OCI-LY1 (cell line): ENCODE measurements at regions not wholly inside any gene's neighbourhood (a gene's known extent, or its start where the extent isn't known, plus 50 kb on each side); places are given as distances from the start of the nearest gene placed in this dataset.

Source experiments
- H2AFZ ChIP-seq: fragments of 200-600 bp; sonication (generic), shearing (Covaris generic); 2 replicates; pipeline ENCODE4 v1.6.0; 2014; ENCODE audit warnings: antibody characterized with exemption, mild to moderate bottlenecking, low read length
- H3F3A ChIP-seq: fragments of 200-600 bp; sonication (generic), shearing (Covaris generic); 2 replicates; pipeline ENCODE4 v1.6.0; 2014; ENCODE audit warnings: mild to moderate bottlenecking, antibody characterized with exemption, low read length, moderate library complexity; ENCODE audit not compliant: insufficient read depth
- H3K27ac ChIP-seq: fragments of 200-600 bp; sonication (generic); 2 replicates; pipeline ENCODE4 v1.5.1; 2014; ENCODE audit warnings: low read length, mixed run types, mild to moderate bottlenecking, low read depth; ENCODE audit not compliant: poor library complexity, severe bottlenecking
- H3K27me3 ChIP-seq: fragments of 200-600 bp; sonication (generic); 2 replicates; pipeline ENCODE4 v1.6.0; 2014; ENCODE audit warnings: antibody characterized with exemption, mild to moderate bottlenecking, low read length, moderate library complexity; ENCODE audit not compliant: insufficient read depth
- H3K36me3 ChIP-seq: fragments of 200-600 bp; sonication (generic); 2 replicates; pipeline ENCODE4 v1.6.1; 2014; ENCODE audit warnings: mild to moderate bottlenecking, antibody characterized with exemption, low read length, moderate library complexity, mixed read lengths; ENCODE audit not compliant: insufficient read depth
- H3K4me1 ChIP-seq: fragments of 200-600 bp; sonication (generic); 2 replicates; pipeline ENCODE4 v1.5.1; 2014; ENCODE audit warnings: mild to moderate bottlenecking, low read length, moderate library complexity; ENCODE audit not compliant: insufficient read depth, severe bottlenecking
- H3K4me2 ChIP-seq: fragments of 200-600 bp; sonication (generic), shearing (Covaris generic); 2 replicates; pipeline ENCODE4 v1.6.1; 2014; ENCODE audit warnings: low read length
- H3K4me3 ChIP-seq: fragments of 200-600 bp; sonication (generic); 2 replicates; pipeline ENCODE4 v1.5.1; 2014; ENCODE audit warnings: low read length, low read depth, mild to moderate bottlenecking, mixed read lengths; ENCODE audit not compliant: poor library complexity, severe bottlenecking
- H3K79me2 ChIP-seq: fragments of 200-600 bp; shearing (Covaris generic); 2 replicates; pipeline ENCODE4 v1.6.1; 2016; ENCODE audit warnings: mixed run types, low read length, mixed read lengths; ENCODE audit not compliant: insufficient read depth
- H3K9ac ChIP-seq: fragments of 200-600 bp; sonication (generic), shearing (Covaris generic); 2 replicates; pipeline ENCODE4 v1.6.1; 2014; ENCODE audit warnings: mild to moderate bottlenecking, low read length, mixed read lengths
- H3K9me2 ChIP-seq: fragments of 200-600 bp; sonication (generic), shearing (Covaris generic); 2 replicates; pipeline ENCODE4 v1.6.1; 2014; ENCODE audit warnings: low read depth, mild to moderate bottlenecking, low read length, mixed read lengths
- H3K9me3 ChIP-seq: fragments of 200-600 bp; shearing (Covaris generic); 2 replicates; pipeline ENCODE4 v1.6.1; 2014; ENCODE audit warnings: low read length, mixed read lengths
- H4K20me1 ChIP-seq: fragments of 200-600 bp; sonication (generic), shearing (Covaris generic); 2 replicates; pipeline ENCODE4 v1.6.0; 2016; ENCODE audit warnings: mild to moderate bottlenecking, low read length; ENCODE audit not compliant: insufficient read depth
- EZH2 ChIP-seq: fragments of 200-600 bp; sonication (generic), shearing (Covaris generic); IDR thresholded peaks from 2 replicates; pipeline ENCODE4 v1.8.0; 2017; ENCODE audit warnings: borderline replicate concordance, mixed run types, mild to moderate bottlenecking, antibody characterized with exemption, low read length, moderate library complexity, mixed read lengths
- TF ChIP-seq, protein P1 (sequence below): fragments of 200-600 bp; sonication (generic), shearing (Covaris generic); IDR thresholded peaks from 2 replicates; pipeline ENCODE4 v1.5.1; 2017; ENCODE audit warnings: mild to moderate bottlenecking, antibody characterized with exemption, low read length, moderate library complexity, mixed read lengths

DNA sequence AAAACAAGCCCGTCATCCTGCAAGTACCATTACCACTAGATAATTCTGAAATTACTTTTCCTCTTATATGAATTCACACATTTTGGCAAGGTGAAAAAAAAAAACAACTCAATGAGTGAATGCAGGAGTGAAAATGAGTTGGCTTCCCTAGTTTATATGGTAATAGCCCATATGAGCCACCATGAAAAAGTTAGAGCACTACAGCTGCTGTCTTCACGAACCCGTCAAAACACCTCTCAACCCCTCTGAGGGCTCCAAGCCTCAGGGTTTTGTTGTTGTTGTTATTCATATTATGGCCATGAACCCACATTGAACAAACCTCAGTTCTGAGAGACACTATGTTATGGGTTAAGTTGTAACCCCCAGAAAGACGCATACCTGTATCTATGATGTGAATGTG, 289.9 kb upstream of the CAND1 start:
- no peak overlapping the region for H3K27ac ChIP-seq

DNA sequence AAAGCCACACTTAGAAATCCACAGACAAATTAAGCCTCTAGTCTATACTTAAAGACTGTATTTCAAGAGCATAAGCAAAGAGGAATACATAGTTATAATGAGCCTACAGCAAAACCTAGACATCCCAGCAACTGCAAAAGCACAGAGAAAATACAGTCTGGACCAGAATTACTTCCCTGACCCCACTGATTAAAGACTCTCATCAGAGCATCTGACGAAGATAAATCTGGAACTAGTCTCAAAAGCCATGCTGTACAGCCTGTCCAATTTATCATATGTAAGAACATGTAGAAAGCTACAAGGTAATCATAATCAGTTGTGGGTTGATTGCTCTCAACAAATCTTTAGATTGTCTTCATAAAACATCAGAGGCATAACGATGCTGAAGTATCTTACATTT, 285.1 kb upstream of the CAND1 start:
- Histone ChIP-seq H2AFZ (no peak overlapping the region), H3K79me2 (no peaks in the 10 kb centered on the region), H3K9me3 (no peaks in the 10 kb centered on the region), H3K4me2 (no peak overlapping the region), H3K36me3 (no peaks in the 10 kb centered on the region), H3K27me3 (no peaks in the 10 kb centered on the region), H3K9ac (no peak overlapping the region), H3K4me3 (no peak overlapping the region), H4K20me1 (no peaks in the 10 kb centered on the region), H3K27ac (no peak overlapping the region), H3K9me2 (no peaks in the 10 kb centered on the region), H3F3A (no peaks in the 10 kb centered on the region), H3K4me1 (no peaks in the 10 kb centered on the region)
- no peak for TF ChIP-seq EZH2
- TF ChIP-seq, protein P1, sequence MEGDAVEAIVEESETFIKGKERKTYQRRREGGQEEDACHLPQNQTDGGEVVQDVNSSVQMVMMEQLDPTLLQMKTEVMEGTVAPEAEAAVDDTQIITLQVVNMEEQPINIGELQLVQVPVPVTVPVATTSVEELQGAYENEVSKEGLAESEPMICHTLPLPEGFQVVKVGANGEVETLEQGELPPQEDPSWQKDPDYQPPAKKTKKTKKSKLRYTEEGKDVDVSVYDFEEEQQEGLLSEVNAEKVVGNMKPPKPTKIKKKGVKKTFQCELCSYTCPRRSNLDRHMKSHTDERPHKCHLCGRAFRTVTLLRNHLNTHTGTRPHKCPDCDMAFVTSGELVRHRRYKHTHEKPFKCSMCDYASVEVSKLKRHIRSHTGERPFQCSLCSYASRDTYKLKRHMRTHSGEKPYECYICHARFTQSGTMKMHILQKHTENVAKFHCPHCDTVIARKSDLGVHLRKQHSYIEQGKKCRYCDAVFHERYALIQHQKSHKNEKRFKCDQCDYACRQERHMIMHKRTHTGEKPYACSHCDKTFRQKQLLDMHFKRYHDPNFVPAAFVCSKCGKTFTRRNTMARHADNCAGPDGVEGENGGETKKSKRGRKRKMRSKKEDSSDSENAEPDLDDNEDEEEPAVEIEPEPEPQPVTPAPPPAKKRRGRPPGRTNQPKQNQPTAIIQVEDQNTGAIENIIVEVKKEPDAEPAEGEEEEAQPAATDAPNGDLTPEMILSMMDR = no peak

More for the DNA sequence above, 289.9 kb upstream of the CAND1 start:
- Histone ChIP-seq H3K36me3 (no peaks in the 10 kb centered on the region), H2AFZ (no peak overlapping the region), H3K4me2 (no peak overlapping the region), H4K20me1 (no peaks in the 10 kb centered on the region), H3K4me1 (no peaks in the 10 kb centered on the region), H3K9ac (no peak overlapping the region), H3F3A (no peaks in the 10 kb centered on the region), H3K9me3 (no peaks in the 10 kb centered on the region), H3K79me2 (no peaks in the 10 kb centered on the region), H3K9me2 (no peaks in the 10 kb centered on the region), H3K4me3 (no peak overlapping the region), H3K27me3 (no peaks in the 10 kb centered on the region)
- TF ChIP-seq, protein P1 = no peak
- no peak for TF ChIP-seq EZH2

DNA sequence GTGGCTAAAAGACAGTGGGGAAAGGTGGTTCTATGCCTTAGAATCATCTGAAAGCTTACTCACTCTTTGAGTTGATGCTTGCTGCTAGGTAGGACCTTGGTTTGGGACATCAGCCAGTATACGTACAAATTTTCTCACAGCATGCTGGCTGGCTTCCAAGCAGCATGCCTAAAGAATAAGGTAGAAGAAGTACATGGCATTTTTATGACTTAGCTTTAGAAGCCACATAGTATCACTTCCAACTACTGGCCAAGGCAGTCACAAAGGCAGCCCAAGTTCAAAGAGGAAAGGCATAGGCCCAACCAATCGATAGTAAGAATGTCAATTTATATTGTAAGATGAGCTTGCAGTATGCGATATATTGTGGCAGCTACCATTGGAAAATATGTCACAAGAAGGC, 284.2 kb upstream of the CAND1 start:
- Histone ChIP-seq H3K36me3 (no peaks in the 10 kb centered on the region), H2AFZ (no peak overlapping the region), H3K9ac (no peak overlapping the region), H3K9me2 (no peaks in the 10 kb centered on the region), H3K27me3 (no peaks in the 10 kb centered on the region), H3K79me2 (no peaks in the 10 kb centered on the region), H3K4me2 (no peak overlapping the region), H3K4me3 (no peak overlapping the region), H4K20me1 (no peaks in the 10 kb centered on the region), H3F3A (no peaks in the 10 kb centered on the region), H3K27ac (no peak overlapping the region), H3K9me3 (no peaks in the 10 kb centered on the region), H3K4me1 (no peaks in the 10 kb centered on the region)
- TF ChIP-seq, protein P1 = no peak
- TF ChIP-seq EZH2 = no peak
